Liver (tissue), 8 donors: ENCODE measurements at regions not wholly inside any gene's neighbourhood (a gene's known extent, or its start where the extent isn't known, plus 50 kb on each side); places are given as distances from the start of the nearest gene placed in this dataset.

Experiments used
- DNase-seq: peaks from one replicate; pipeline ENCODE4 v3.0.0-alpha.2; 2017; ENCODE audit warnings: low spot score
- H3K27ac ChIP-seq, 2 donors: one replicate each; pipeline ENCODE4 v1.7.0; 2013; ENCODE audit warnings: inconsistent platforms in 2 of 2, low read length in 2 of 2, control low read depth in 1 of 2, low read depth in 1 of 2, mild to moderate bottlenecking in 1 of 2
- H3K27me3 ChIP-seq, 4 donors: one replicate each; pipeline versions ENCODE4 v1.6.1 to v1.7.0; 2013; ENCODE audit warnings: low read length in 3 of 4, inconsistent platforms in 1 of 4, mild to moderate bottlenecking in 1 of 4, moderate library complexity in 1 of 4; ENCODE audit not compliant: control insufficient read depth in 4 of 4, insufficient read depth in 4 of 4
- H3K36me3 ChIP-seq, 4 donors: one replicate each; pipeline versions ENCODE4 v1.6.1 to v1.7.0; 2013; ENCODE audit warnings: low read length in 3 of 4, mild to moderate bottlenecking in 3 of 4, low read depth in 1 of 4, moderate library complexity in 1 of 4; ENCODE audit not compliant: control insufficient read depth in 4 of 4, insufficient read depth in 3 of 4
- H3K4me1 ChIP-seq, 4 donors: one replicate each; pipeline versions ENCODE4 v1.6.1 to v1.7.0; 2013; ENCODE audit warnings: low read length in 3 of 4, mild to moderate bottlenecking in 3 of 4, moderate library complexity in 1 of 4; ENCODE audit not compliant: control insufficient read depth in 4 of 4, insufficient read depth in 4 of 4
- H3K4me3 ChIP-seq, 3 donors: one replicate each; pipeline versions ENCODE4 v1.6.1 to v1.7.0; 2013; ENCODE audit warnings: low read length in 3 of 3, control low read depth in 1 of 3, low read depth in 1 of 3, mild to moderate bottlenecking in 1 of 3
- H3K9ac ChIP-seq, 2 donors: one replicate each; pipeline ENCODE4 v1.7.0; 2013; ENCODE audit warnings: low read length in 2 of 2, mild to moderate bottlenecking in 2 of 2, moderate library complexity in 2 of 2, control low read depth in 1 of 2, low read depth in 1 of 2
- H3K9me3 ChIP-seq, 4 donors: one replicate each; pipeline versions ENCODE4 v1.6.1 to v1.7.0; 2013; ENCODE audit warnings: low read length in 3 of 4; ENCODE audit not compliant: control insufficient read depth in 4 of 4
- CTCF ChIP-seq: fragments of 150-350 bp; IDR thresholded peaks from 2 replicates; pipeline ENCODE4 v1.5.1; 2017; ENCODE audit warnings: improper control_type of control experiment, low read depth, low read length; ENCODE audit not compliant: missing input control
- EGR1 ChIP-seq, 2 donors: IDR thresholded peaks; 2 replicates each; pipeline ENCODE4 v1.6.1; 2016 to 2018; ENCODE audit warnings: antibody characterized with exemption in 2 of 2, low read depth in 2 of 2
- FOXA1 ChIP-seq: IDR thresholded peaks from 2 replicates; pipeline ENCODE4 v1.6.1; 2016; ENCODE audit warnings: antibody characterized with exemption
- FOXA2 ChIP-seq: IDR thresholded peaks from 2 replicates; pipeline ENCODE4 v1.6.1; 2016; ENCODE audit warnings: antibody characterized with exemption
- GABPA ChIP-seq, 2 donors: IDR thresholded peaks in 1 of 2; conservative IDR thresholded peaks in 1 of 2; 2 replicates each; pipeline ENCODE4 v1.6.1; 2016; ENCODE audit warnings: antibody characterized with exemption in 2 of 2, mild to moderate bottlenecking in 1 of 2, moderate library complexity in 1 of 2
- HNF4A ChIP-seq, 2 donors: conservative IDR thresholded peaks; 2 replicates each; pipeline ENCODE4 v1.6.1; 2016; ENCODE audit warnings: antibody characterized with exemption in 2 of 2, mild to moderate bottlenecking in 2 of 2
- HNF4G ChIP-seq: IDR thresholded peaks from 2 replicates; pipeline ENCODE4 v1.6.1; 2016; ENCODE audit warnings: antibody characterized with exemption
- JUND ChIP-seq, 2 donors: IDR thresholded peaks; 2 replicates each; pipeline ENCODE4 v1.6.1; 2016; ENCODE audit warnings: antibody characterized with exemption in 2 of 2
- MAX ChIP-seq: IDR thresholded peaks from 2 replicates; pipeline ENCODE4 v1.6.1; 2016; ENCODE audit warnings: antibody characterized with exemption
- NR2F2 ChIP-seq: IDR thresholded peaks from 2 replicates; pipeline ENCODE4 v1.6.1; 2016; ENCODE audit warnings: antibody characterized with exemption
- RAD21 ChIP-seq, 2 donors: IDR thresholded peaks; 2 replicates each; pipeline ENCODE4 v1.6.1; 2016; ENCODE audit warnings: antibody characterized with exemption in 2 of 2, mild to moderate bottlenecking in 2 of 2
- RXRA ChIP-seq, 2 donors: IDR thresholded peaks; 2 replicates each; pipeline ENCODE4 v1.6.1; 2017 to 2018; ENCODE audit warnings: antibody characterized with exemption in 2 of 2, mild to moderate bottlenecking in 1 of 2
- SP1 ChIP-seq: IDR thresholded peaks from 2 replicates; pipeline ENCODE4 v1.6.1; 2018; ENCODE audit warnings: antibody characterized with exemption, mild to moderate bottlenecking
- TAF1 ChIP-seq: conservative IDR thresholded peaks from 2 replicates; pipeline ENCODE4 v1.6.1; 2016; ENCODE audit warnings: antibody characterized with exemption, mild to moderate bottlenecking
- YY1 ChIP-seq: IDR thresholded peaks from 2 replicates; pipeline ENCODE4 v1.6.1; 2016; ENCODE audit warnings: antibody characterized with exemption, mild to moderate bottlenecking
- WGBS: extraction: QIAGEN DNeasy Blood & Tissue Kit; methylation state at CpG from one replicate; pipeline ENCODE4 v1.1.7; 2013; 5-methylcytosine and 5-hydroxymethylcytosine counted together
- TF ChIP-seq, protein P1 (sequence below): IDR thresholded peaks from 2 replicates; pipeline ENCODE4 v1.6.1; 2016; ENCODE audit warnings: antibody characterized with exemption
- TF ChIP-seq, protein P2 (sequence below): IDR thresholded peaks from 2 replicates; pipeline ENCODE4 v1.6.1; 2016; ENCODE audit warnings: antibody characterized with exemption, mild to moderate bottlenecking
- TF ChIP-seq, protein P3 (sequence below): IDR thresholded peaks from 2 replicates; pipeline ENCODE4 v1.6.1; 2016; ENCODE audit warnings: antibody characterized with exemption
- donor health status: healthy.
- donor health status: healthy.
- donor health status: healthy.
- donor health status: healthy.
- donor health status: healthy.

DNA sequence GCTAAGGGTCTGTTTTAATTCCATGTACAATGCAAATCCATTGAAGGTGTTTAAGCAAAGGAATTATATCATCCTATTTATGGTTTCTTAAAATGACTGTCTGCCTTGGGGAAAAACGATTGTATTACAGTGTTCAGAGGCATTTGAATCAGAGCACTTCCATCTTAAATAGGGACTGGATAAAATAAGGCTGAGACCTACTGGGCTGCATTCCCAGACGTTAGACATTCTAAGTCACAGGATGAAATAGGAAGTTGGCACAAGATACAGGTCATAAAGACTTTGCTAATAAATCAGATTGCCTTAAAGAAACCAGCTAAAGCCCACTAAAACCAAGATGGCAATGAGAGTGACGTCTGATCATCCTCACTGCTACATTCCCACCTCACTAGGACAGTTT, 1167.2 kb upstream of the PABPC4L start:
- WGBS: 41% methylated on average over 3 of the region's 3 CpGs
- Histone ChIP-seq H3K9ac (no peak overlapping the region), H3K4me3 (no peak overlapping the region), H3K9me3 (no peaks in the 10 kb centered on the region), H3K27me3 (no peaks in the 10 kb centered on the region), H3K27ac (no peak overlapping the region), H3K4me1 (no peaks in the 10 kb centered on the region), H3K36me3 (no peaks in the 10 kb centered on the region)
- TF ChIP-seq RXRA (IDR thresholded peaks at IDR 0.05) (no peak), FOXA1 (no peak), HNF4A (conservative IDR thresholded peaks at IDR 0.05) (no peak), CTCF (no peak), HNF4G (no peak), YY1 (no peak), MAX (no peak), JUND (IDR thresholded peaks at IDR 0.05) (no peak), TAF1 (no peak), EGR1 (IDR thresholded peaks at IDR 0.05; ENCODE audit: low read depth in 2 of 2) (no peak), SP1 (no peak), FOXA2 (no peak), GABPA (IDR thresholded peaks at IDR 0.05 in 1 of 2, conservative IDR thresholded peaks at IDR 0.05 in 1 of 2) (no peak)
- TF ChIP-seq, protein P1, sequence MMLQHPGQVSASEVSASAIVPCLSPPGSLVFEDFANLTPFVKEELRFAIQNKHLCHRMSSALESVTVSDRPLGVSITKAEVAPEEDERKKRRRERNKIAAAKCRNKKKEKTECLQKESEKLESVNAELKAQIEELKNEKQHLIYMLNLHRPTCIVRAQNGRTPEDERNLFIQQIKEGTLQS: no peak
- TF ChIP-seq, protein P2, sequence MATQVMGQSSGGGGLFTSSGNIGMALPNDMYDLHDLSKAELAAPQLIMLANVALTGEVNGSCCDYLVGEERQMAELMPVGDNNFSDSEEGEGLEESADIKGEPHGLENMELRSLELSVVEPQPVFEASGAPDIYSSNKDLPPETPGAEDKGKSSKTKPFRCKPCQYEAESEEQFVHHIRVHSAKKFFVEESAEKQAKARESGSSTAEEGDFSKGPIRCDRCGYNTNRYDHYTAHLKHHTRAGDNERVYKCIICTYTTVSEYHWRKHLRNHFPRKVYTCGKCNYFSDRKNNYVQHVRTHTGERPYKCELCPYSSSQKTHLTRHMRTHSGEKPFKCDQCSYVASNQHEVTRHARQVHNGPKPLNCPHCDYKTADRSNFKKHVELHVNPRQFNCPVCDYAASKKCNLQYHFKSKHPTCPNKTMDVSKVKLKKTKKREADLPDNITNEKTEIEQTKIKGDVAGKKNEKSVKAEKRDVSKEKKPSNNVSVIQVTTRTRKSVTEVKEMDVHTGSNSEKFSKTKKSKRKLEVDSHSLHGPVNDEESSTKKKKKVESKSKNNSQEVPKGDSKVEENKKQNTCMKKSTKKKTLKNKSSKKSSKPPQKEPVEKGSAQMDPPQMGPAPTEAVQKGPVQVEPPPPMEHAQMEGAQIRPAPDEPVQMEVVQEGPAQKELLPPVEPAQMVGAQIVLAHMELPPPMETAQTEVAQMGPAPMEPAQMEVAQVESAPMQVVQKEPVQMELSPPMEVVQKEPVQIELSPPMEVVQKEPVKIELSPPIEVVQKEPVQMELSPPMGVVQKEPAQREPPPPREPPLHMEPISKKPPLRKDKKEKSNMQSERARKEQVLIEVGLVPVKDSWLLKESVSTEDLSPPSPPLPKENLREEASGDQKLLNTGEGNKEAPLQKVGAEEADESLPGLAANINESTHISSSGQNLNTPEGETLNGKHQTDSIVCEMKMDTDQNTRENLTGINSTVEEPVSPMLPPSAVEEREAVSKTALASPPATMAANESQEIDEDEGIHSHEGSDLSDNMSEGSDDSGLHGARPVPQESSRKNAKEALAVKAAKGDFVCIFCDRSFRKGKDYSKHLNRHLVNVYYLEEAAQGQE: no peak
- DNase-seq: no peak

GRCh38 chr4:135365065-135365464, 1163.5 kb upstream of the PABPC4L start:
- 67% methylated on average over 1 of the region's 1 CpG for WGBS
- Histone ChIP-seq H3K27me3 (no peaks in the 10 kb centered on the region), H3K9me3 (no peaks in the 10 kb centered on the region), H3K4me3 (no peak overlapping the region), H3K4me1 (no peaks in the 10 kb centered on the region), H3K36me3 (no peaks in the 10 kb centered on the region), H3K27ac (no peak overlapping the region), H3K9ac (no peak overlapping the region)
- no peak for DNase-seq
- TF ChIP-seq HNF4G: no peak
- TF ChIP-seq, protein P1: no peak
- TF ChIP-seq CTCF: no peak
- TF ChIP-seq, protein P3, sequence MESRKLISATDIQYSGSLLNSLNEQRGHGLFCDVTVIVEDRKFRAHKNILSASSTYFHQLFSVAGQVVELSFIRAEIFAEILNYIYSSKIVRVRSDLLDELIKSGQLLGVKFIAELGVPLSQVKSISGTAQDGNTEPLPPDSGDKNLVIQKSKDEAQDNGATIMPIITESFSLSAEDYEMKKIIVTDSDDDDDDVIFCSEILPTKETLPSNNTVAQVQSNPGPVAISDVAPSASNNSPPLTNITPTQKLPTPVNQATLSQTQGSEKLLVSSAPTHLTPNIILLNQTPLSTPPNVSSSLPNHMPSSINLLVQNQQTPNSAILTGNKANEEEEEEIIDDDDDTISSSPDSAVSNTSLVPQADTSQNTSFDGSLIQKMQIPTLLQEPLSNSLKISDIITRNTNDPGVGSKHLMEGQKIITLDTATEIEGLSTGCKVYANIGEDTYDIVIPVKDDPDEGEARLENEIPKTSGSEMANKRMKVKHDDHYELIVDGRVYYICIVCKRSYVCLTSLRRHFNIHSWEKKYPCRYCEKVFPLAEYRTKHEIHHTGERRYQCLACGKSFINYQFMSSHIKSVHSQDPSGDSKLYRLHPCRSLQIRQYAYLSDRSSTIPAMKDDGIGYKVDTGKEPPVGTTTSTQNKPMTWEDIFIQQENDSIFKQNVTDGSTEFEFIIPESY: no peak
- no peak for TF ChIP-seq SP1
- no peak for TF ChIP-seq YY1
- TF ChIP-seq RXRA (IDR thresholded peaks at IDR 0.05): no peak
- no peak for TF ChIP-seq EGR1 (IDR thresholded peaks at IDR 0.05; ENCODE audit: low read depth in 2 of 2)
- no peak for TF ChIP-seq RAD21 (IDR thresholded peaks at IDR 0.05)
- no peak for TF ChIP-seq NR2F2
- no peak for TF ChIP-seq JUND (IDR thresholded peaks at IDR 0.05)
- TF ChIP-seq GABPA (IDR thresholded peaks at IDR 0.05 in 1 of 2, conservative IDR thresholded peaks at IDR 0.05 in 1 of 2): no peak
- no peak for TF ChIP-seq TAF1
- no peak for TF ChIP-seq FOXA1
- no peak for TF ChIP-seq HNF4A (conservative IDR thresholded peaks at IDR 0.05)
- TF ChIP-seq FOXA2: no peak
